ENCODE measurements at regions not wholly inside any gene's neighbourhood (a gene's known extent, or its start where the extent isn't known, plus 50 kb on each side); places are given as distances from the start of the nearest gene placed in this dataset.

- Histone ChIP-seq H3K27me3 (ENCODE audit: low read depth) (no peaks in the 10 kb centered on the region), H3K4me3 (no peak overlapping the region), H3K27ac (no peak overlapping the region), H3K9me3 (no peaks in the 10 kb centered on the region), H3K36me3 (no peaks in the 10 kb centered on the region), H3K4me1 (no peaks in the 10 kb centered on the region)
- DNase-seq: no peak
- TF ChIP-seq CTCF (IDR thresholded peaks at IDR 0.05): no peak
- ATAC-seq: no peak
- intact Hi-C loops (cut with DNase I): no loop called here
Measured at GRCh38 chr6:140041056-140041455, 666.6 kb upstream of the CITED2 start.

- H3K27me3 ChIP-seq (ENCODE audit: low read depth): no peaks in the 10 kb centered on the region
- no peak overlapping the region for H3K4me3 ChIP-seq
- no peak for ATAC-seq
- no peak for TF ChIP-seq CTCF (IDR thresholded peaks at IDR 0.05)
- no peaks in the 10 kb centered on the region for H3K4me1 ChIP-seq
- no peaks in the 10 kb centered on the region for H3K36me3 ChIP-seq
- no peak overlapping the region for H3K27ac ChIP-seq
- no peaks in the 10 kb centered on the region for H3K9me3 ChIP-seq
- intact Hi-C loops (cut with DNase I): no loop called here
- DNase-seq: no peak
Measured at GRCh38 chr6:140040396-140040795, 665.9 kb upstream of the CITED2 start.

- H3K27me3 ChIP-seq (ENCODE audit: low read depth): no peaks in the 10 kb centered on the region
- no peak overlapping the region for H3K4me3 ChIP-seq
- ATAC-seq (no peak), DNase-seq (no peak)
- H3K9me3 ChIP-seq: no peaks in the 10 kb centered on the region
- no peak overlapping the region for H3K27ac ChIP-seq
- H3K4me1 ChIP-seq: no peaks in the 10 kb centered on the region
- H3K36me3 ChIP-seq: no peaks in the 10 kb centered on the region
- intact Hi-C loops (cut with DNase I): no loop called here
- no peak for TF ChIP-seq CTCF (IDR thresholded peaks at IDR 0.05)
Measured at GRCh38 chr6:140039364-140039763, 664.9 kb upstream of the CITED2 start.

GRCh38 chr6:140036196-140036595 is 661.7 kb upstream of the CITED2 start:
- no peaks in the 10 kb centered on the region for H3K4me1 ChIP-seq
- no peak for ATAC-seq
- intact Hi-C loops (cut with DNase I): no loop called here
- no peak for TF ChIP-seq CTCF (IDR thresholded peaks at IDR 0.05)
- H3K9me3 ChIP-seq: no peaks in the 10 kb centered on the region
- DNase-seq: no peak
- no peaks in the 10 kb centered on the region for H3K36me3 ChIP-seq
- H3K27me3 ChIP-seq (ENCODE audit: low read depth): no peaks in the 10 kb centered on the region
- H3K4me3 ChIP-seq: no peak overlapping the region
- H3K27ac ChIP-seq: no peak overlapping the region

GRCh38 chr6:140032189-140032588 is 657.7 kb upstream of the CITED2 start:
- TF ChIP-seq CTCF (IDR thresholded peaks at IDR 0.05): no peak
- intact Hi-C loops (cut with DNase I): no loop called here
- Histone ChIP-seq H3K9me3 (no peaks in the 10 kb centered on the region), H3K4me1 (no peaks in the 10 kb centered on the region), H3K27ac (no peak overlapping the region), H3K36me3 (no peaks in the 10 kb centered on the region), H3K4me3 (no peak overlapping the region), H3K27me3 (ENCODE audit: low read depth) (no peaks in the 10 kb centered on the region)
- no peak for ATAC-seq
- no peak for DNase-seq

- ATAC-seq: no peak
- Histone ChIP-seq H3K4me1 (no peaks in the 10 kb centered on the region), H3K27ac (no peak overlapping the region), H3K27me3 (ENCODE audit: low read depth) (no peaks in the 10 kb centered on the region), H3K4me3 (no peak overlapping the region), H3K9me3 (no peaks in the 10 kb centered on the region), H3K36me3 (no peaks in the 10 kb centered on the region)
- intact Hi-C loops (cut with DNase I): no loop called here
- DNase-seq: no peak
- TF ChIP-seq CTCF (IDR thresholded peaks at IDR 0.05): no peak
Measured at GRCh38 chr6:140029551-140029950, 655.1 kb upstream of the CITED2 start.

Measured in lower lobe of right lung (tissue), 2 donors.